GM21576 (cell line): ENCODE measurements at regions not wholly inside any gene's neighbourhood (a gene's known extent, or its start where the extent isn't known, plus 50 kb on each side); places are given as distances from the start of the nearest gene placed in this dataset.
"Not testable (repeated sequence)": the region's sequence is repeated elsewhere in the genome, so short reads cannot be mapped to it uniquely, and the experiment has no call there.

Source experiments
- ATAC-seq: cut with Tn5 transposase; IDR thresholded peaks from one replicate; pipeline ENCODE4 v1.9.1; 2021; ENCODE audit warnings: mild to moderate bottlenecking, moderate library complexity; ENCODE audit not compliant: unreplicated experiment

- ATAC-seq, result no peak
Measured at GRCh38 chr3:15903164-15903563, 105.4 kb upstream of the ANKRD28 start.

GRCh38 chr3:15903759-15904720 is 106.3 kb upstream of the ANKRD28 start:
- ATAC-seq, result no peak

GRCh38 chr3:15905041-15905440 is 107.3 kb upstream of the ANKRD28 start:
- ATAC-seq, result no peak

GRCh38 chr3:15907403-15907802 is 109.6 kb upstream of the ANKRD28 start:
- not testable (repeated sequence) for ATAC-seq

GRCh38 chr3:15918988-15919387 is 121.2 kb upstream of the ANKRD28 start:
- ATAC-seq, result no peak

- no peak for ATAC-seq
Measured at GRCh38 chr3:15919971-15920370, 122.2 kb upstream of the ANKRD28 start.

GRCh38 chr3:15923640-15924405 is 126.0 kb upstream of the ANKRD28 start:
- no peak for ATAC-seq

- no peak for ATAC-seq
Measured at GRCh38 chr3:15924914-15925313, 127.1 kb upstream of the ANKRD28 start.

GRCh38 chr3:15926871-15927270 is 129.1 kb upstream of the ANKRD28 start:
- no peak for ATAC-seq

GRCh38 chr3:15927969-15928368 is 130.2 kb upstream of the ANKRD28 start:
- ATAC-seq, result no peak

- no peak for ATAC-seq
Measured at GRCh38 chr3:15929944-15930571, 132.3 kb upstream of the ANKRD28 start.

- ATAC-seq, result no peak
Measured at GRCh38 chr3:15932348-15933300, 134.8 kb upstream of the ANKRD28 start.

GRCh38 chr3:15933439-15934139 is 135.8 kb upstream of the ANKRD28 start:
- no peak for ATAC-seq

GRCh38 chr3:15934389-15935195 is 136.8 kb upstream of the ANKRD28 start:
- no peak for ATAC-seq

GRCh38 chr3:15936312-15936711 is 138.5 kb upstream of the ANKRD28 start:
- ATAC-seq, result no peak

- ATAC-seq, result no peak
Measured at GRCh38 chr3:15940641-15941040, 142.9 kb upstream of the ANKRD28 start.

- not testable (repeated sequence) for ATAC-seq
Measured at GRCh38 chr3:15941457-15941856, 143.7 kb upstream of the ANKRD28 start.

GRCh38 chr3:15941958-15942357 is 144.2 kb upstream of the ANKRD28 start:
- no peak for ATAC-seq

- no peak for ATAC-seq
Measured at GRCh38 chr3:15942462-15942861, 144.7 kb upstream of the ANKRD28 start.
